ENCODE measurements at regions not wholly inside any gene's neighbourhood (a gene's known extent, or its start where the extent isn't known, plus 50 kb on each side); places are given as distances from the start of the nearest gene placed in this dataset.

GRCh38 chr21:23963454-23963853 lies 1643.8 kb downstream of the MRPL39 start:
- TF ChIP-seq, protein P1, sequence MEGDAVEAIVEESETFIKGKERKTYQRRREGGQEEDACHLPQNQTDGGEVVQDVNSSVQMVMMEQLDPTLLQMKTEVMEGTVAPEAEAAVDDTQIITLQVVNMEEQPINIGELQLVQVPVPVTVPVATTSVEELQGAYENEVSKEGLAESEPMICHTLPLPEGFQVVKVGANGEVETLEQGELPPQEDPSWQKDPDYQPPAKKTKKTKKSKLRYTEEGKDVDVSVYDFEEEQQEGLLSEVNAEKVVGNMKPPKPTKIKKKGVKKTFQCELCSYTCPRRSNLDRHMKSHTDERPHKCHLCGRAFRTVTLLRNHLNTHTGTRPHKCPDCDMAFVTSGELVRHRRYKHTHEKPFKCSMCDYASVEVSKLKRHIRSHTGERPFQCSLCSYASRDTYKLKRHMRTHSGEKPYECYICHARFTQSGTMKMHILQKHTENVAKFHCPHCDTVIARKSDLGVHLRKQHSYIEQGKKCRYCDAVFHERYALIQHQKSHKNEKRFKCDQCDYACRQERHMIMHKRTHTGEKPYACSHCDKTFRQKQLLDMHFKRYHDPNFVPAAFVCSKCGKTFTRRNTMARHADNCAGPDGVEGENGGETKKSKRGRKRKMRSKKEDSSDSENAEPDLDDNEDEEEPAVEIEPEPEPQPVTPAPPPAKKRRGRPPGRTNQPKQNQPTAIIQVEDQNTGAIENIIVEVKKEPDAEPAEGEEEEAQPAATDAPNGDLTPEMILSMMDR (IDR thresholded peaks at IDR 0.05) = no peak
- TF ChIP-seq POLR2AphosphoS5 (IDR thresholded peaks at IDR 0.05) (no peak), POLR2A (IDR thresholded peaks at IDR 0.05) (no peak)
